T-helper 2 cell treated with Interferon-gamma antibody and Interleukin-4, amounts not matched to agents 5 μg/mL and 100 μg/mL, for 36 hours (primary cell): ENCODE measurements at regions not wholly inside any gene's neighbourhood (a gene's known extent, or its start where the extent isn't known, plus 50 kb on each side); places are given as distances from the start of the nearest gene placed in this dataset.

Experiments used
- DNase-seq: peaks from one replicate; pipeline ENCODE4 v3.0.0; 2021; ENCODE audit warnings: low spot score
- H3K27ac Mint-ChIP-seq: one replicate; pipeline ENCODE4 v1.8.0; 2021; ENCODE audit warnings: mild to moderate bottlenecking, mixed read lengths
- H3K27me3 Mint-ChIP-seq: one replicate; pipeline ENCODE4 v1.8.0; 2021; ENCODE audit warnings: low read depth, mixed read lengths
- H3K36me3 Mint-ChIP-seq: one replicate; pipeline ENCODE4 v1.8.0; 2021; ENCODE audit warnings: low read depth, mixed read lengths
- H3K4me1 Mint-ChIP-seq: one replicate; pipeline ENCODE4 v1.8.0; 2021; ENCODE audit warnings: low read depth, mixed read lengths
- H3K4me3 Mint-ChIP-seq: one replicate; pipeline ENCODE4 v1.8.0; 2022; ENCODE audit warnings: mild to moderate bottlenecking, moderate library complexity, mixed read lengths
- H3K9me3 Mint-ChIP-seq: one replicate; pipeline ENCODE4 v1.8.0; 2021; ENCODE audit warnings: mixed read lengths

- Mint-ChIP-seq H3K4me3 (no peak overlapping the region), H3K27me3 (no peaks in the 10 kb centered on the region), H3K4me1 (no peaks in the 10 kb centered on the region), H3K36me3 (no peaks in the 10 kb centered on the region), H3K27ac (no peak overlapping the region), H3K9me3 (peaks cover 13% of the 10 kb centered on the region)
- no peak for DNase-seq
These were observed 625.8 kb downstream of the BRINP3 start for GRCh38 chr1:189851806-189852367.

DNA sequence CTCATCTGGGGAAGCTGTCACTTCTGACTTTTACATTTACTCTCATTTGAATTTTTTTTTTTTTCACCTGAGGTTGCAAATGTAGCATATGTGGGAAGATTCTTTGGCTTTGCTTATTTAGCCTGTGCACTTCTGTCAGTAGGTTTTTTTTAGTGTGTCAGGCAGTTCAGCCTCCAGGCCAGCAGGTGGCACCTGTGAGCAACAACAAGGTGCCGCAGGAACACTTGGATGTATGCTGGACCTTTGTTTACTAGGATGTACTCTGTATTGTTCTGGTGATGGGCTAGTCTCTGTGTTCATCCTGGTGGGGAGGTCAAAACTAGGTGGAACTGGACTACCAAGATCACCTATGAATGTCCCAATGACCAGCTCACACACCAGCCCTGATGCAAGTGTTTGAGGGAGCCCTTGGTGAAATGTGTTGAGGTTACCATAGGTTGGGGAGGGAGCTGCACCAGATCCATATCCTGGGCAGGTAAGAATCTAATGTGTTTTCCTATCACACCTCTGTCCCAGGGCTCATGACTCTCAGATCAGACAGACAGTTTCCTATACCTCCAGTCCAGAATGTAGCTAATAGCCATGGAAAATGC is 618.2 kb downstream of the BRINP3 start:
- no peaks in the 10 kb centered on the region for H3K27me3 Mint-ChIP-seq
- H3K27ac Mint-ChIP-seq: no peak overlapping the region
- no peak for DNase-seq

GRCh38 chr1:189866606-189867005 is 611.1 kb downstream of the BRINP3 start:
- no peaks in the 10 kb centered on the region for H3K36me3 Mint-ChIP-seq
- no peaks in the 10 kb centered on the region for H3K4me1 Mint-ChIP-seq
- no peaks in the 10 kb centered on the region for H3K27me3 Mint-ChIP-seq
- no peak overlapping the region for H3K27ac Mint-ChIP-seq
- H3K9me3 Mint-ChIP-seq: peaks cover 18% of the 10 kb centered on the region
- DNase-seq: no peak
- H3K4me3 Mint-ChIP-seq: no peak overlapping the region

More for the DNA sequence above, 618.2 kb downstream of the BRINP3 start:
- Mint-ChIP-seq H3K9me3 (peaks cover 37% of the 10 kb centered on the region), H3K4me1 (no peaks in the 10 kb centered on the region), H3K4me3 (no peak overlapping the region), H3K36me3 (no peaks in the 10 kb centered on the region)

DNA sequence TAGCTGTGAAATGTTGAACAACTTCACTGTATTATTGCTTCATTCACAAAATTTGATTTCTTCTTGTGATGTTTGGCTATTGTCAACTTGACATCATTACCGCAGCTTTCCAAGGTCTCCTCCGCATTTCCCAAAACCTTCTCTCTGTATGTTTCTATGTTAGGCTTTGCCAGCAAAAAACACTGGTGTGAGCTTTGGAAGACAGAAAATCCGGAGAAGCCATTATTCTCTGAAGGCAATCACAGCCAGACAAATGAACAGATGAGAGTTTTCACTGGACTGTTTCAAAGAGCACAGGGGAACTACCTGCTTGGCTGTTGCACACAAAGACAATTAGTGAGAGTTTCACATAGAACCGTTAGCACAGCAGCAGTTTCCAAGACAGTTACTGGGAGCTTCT is 609.6 kb downstream of the BRINP3 start:
- H3K27ac Mint-ChIP-seq: no peak overlapping the region
- H3K36me3 Mint-ChIP-seq: no peaks in the 10 kb centered on the region
- H3K9me3 Mint-ChIP-seq: peaks cover 6% of the 10 kb centered on the region
- no peak for DNase-seq
- H3K27me3 Mint-ChIP-seq: no peaks in the 10 kb centered on the region
- no peaks in the 10 kb centered on the region for H3K4me1 Mint-ChIP-seq
- no peak overlapping the region for H3K4me3 Mint-ChIP-seq

GRCh38 chr1:189874715-189875435 is 602.8 kb downstream of the BRINP3 start:
- peaks cover 12% of the 10 kb centered on the region for H3K9me3 Mint-ChIP-seq
- H3K36me3 Mint-ChIP-seq: no peaks in the 10 kb centered on the region
- no peaks in the 10 kb centered on the region for H3K4me1 Mint-ChIP-seq
- H3K27ac Mint-ChIP-seq: no peak overlapping the region
- no peaks in the 10 kb centered on the region for H3K27me3 Mint-ChIP-seq
- DNase-seq: no peak
- H3K4me3 Mint-ChIP-seq: no peak overlapping the region

DNA sequence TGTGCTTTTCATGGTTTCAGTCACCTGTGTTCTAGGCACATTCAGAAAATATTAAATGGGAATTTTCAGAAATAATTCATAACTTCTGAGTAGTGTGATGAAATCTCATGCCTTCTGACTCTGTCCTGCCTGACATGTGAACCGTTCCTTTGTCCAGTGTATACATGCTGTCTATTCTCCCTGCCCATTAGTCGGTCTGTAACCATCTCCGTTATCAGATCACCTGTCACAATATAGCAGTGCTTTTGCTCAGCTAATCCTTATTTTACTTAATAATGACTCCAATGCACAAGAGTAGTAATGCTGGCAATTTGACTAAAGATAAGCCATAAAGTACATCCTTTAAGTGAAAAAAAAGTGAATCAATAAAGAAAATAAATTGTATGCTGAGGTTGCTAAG is 597.5 kb downstream of the BRINP3 start:
- DNase-seq: no peak
- Mint-ChIP-seq H3K4me3 (no peak overlapping the region), H3K27me3 (no peaks in the 10 kb centered on the region), H3K9me3 (peaks cover 16% of the 10 kb centered on the region), H3K27ac (no peak overlapping the region), H3K36me3 (no peaks in the 10 kb centered on the region), H3K4me1 (no peaks in the 10 kb centered on the region)

- no peaks in the 10 kb centered on the region for H3K36me3 Mint-ChIP-seq
- no peak overlapping the region for H3K4me3 Mint-ChIP-seq
- H3K9me3 Mint-ChIP-seq: peaks cover 18% of the 10 kb centered on the region
- DNase-seq: no peak
- no peak overlapping the region for H3K27ac Mint-ChIP-seq
- no peaks in the 10 kb centered on the region for H3K27me3 Mint-ChIP-seq
- no peaks in the 10 kb centered on the region for H3K4me1 Mint-ChIP-seq
These were observed 577.8 kb downstream of the BRINP3 start for GRCh38 chr1:189899686-189900425.

DNA sequence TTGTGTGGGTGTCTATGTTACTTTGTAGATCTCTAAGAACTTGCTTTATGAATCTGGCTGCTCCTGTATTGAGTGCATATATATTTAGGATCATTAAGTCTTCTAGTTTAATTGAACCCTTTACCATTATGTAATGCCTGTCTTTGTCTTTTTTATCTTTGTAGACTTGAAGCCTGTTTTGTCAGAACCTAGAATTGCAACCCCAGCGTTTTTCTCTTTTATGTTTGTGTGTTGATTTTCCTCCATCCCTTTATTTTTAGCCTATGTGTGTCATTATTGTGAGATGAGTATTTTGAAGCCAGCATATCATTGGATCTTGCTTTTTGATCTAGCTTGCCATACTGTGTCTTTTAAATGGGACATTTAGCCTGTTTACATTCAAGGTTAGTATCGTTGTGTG is 573.2 kb downstream of the BRINP3 start:
- Mint-ChIP-seq H3K27me3 (no peaks in the 10 kb centered on the region), H3K36me3 (no peaks in the 10 kb centered on the region), H3K9me3 (peaks cover 24% of the 10 kb centered on the region), H3K4me1 (no peaks in the 10 kb centered on the region), H3K4me3 (no peak overlapping the region), H3K27ac (no peak overlapping the region)
- no peak for DNase-seq

GRCh38 chr1:189908113-189908512 is 569.6 kb downstream of the BRINP3 start:
- Mint-ChIP-seq H3K4me3 (no peak overlapping the region), H3K9me3 (peaks cover 24% of the 10 kb centered on the region), H3K27ac (no peak overlapping the region), H3K36me3 (no peaks in the 10 kb centered on the region), H3K4me1 (no peaks in the 10 kb centered on the region), H3K27me3 (no peaks in the 10 kb centered on the region)
- DNase-seq: no peak

- no peaks in the 10 kb centered on the region for H3K4me1 Mint-ChIP-seq
- no peak overlapping the region for H3K4me3 Mint-ChIP-seq
- no peaks in the 10 kb centered on the region for H3K27me3 Mint-ChIP-seq
- DNase-seq: no peak
- H3K27ac Mint-ChIP-seq: no peak overlapping the region
- H3K36me3 Mint-ChIP-seq: no peaks in the 10 kb centered on the region
- H3K9me3 Mint-ChIP-seq: peaks cover 51% of the 10 kb centered on the region
These were observed 556.1 kb downstream of the BRINP3 start for GRCh38 chr1:189921613-189922012.

DNA sequence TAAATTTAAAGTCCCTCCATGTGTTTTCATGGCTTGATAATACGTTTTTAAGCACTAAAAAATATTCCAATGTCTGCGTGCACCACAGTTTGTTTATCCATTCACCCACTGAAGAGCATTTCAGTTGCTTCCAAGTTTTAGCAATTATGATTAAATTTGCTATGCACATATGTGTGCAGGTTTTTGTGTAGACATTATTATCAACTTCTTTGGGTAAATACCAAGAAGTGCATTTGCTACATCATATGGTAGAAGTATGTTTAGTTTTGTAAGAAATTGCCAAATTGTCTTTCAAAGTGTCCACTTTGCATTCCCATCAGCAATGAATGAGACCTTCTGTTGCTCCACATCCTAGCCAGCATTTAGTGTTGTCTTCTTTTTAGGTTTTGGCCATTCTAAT is 550.0 kb downstream of the BRINP3 start:
- Mint-ChIP-seq H3K36me3 (no peaks in the 10 kb centered on the region), H3K4me1 (no peaks in the 10 kb centered on the region), H3K27ac (no peak overlapping the region), H3K4me3 (no peak overlapping the region), H3K9me3 (peaks cover 48% of the 10 kb centered on the region), H3K27me3 (no peaks in the 10 kb centered on the region)
- DNase-seq: no peak

DNA sequence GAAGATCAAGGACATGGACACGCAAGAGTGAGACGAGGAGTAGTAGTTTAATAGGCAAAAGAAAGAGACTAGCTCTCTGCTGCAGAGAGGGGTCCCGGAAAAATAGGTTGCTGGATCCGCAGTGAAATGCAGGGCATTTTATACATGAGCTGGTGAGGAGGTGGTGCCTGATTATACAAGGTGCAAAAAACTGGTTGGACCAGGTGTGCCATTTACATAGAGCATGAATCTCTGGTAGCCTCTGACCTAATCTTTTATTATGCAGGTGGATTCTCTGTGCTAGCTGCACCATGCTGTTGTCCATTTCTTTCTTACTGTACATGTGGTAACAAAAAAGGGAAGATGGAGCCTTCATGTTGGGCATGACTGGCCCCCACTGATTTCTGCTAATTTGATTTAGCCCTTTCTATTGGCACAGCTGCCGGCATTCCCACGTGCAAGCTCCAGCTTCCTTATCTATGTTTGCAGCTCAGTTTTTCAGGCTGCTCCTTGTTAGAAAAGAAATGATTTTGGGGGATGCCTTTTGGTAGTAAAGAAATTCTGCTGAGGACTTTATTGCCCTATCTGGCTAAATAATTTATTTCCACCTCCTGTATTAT is 548.1 kb downstream of the BRINP3 start:
- DNase-seq: no peak
- no peak overlapping the region for H3K27ac Mint-ChIP-seq
- peaks cover 42% of the 10 kb centered on the region for H3K9me3 Mint-ChIP-seq
- no peaks in the 10 kb centered on the region for H3K36me3 Mint-ChIP-seq
- no peaks in the 10 kb centered on the region for H3K4me1 Mint-ChIP-seq
- H3K4me3 Mint-ChIP-seq: no peak overlapping the region
- H3K27me3 Mint-ChIP-seq: no peaks in the 10 kb centered on the region

GRCh38 chr1:189936861-189937260 is 540.8 kb downstream of the BRINP3 start:
- Mint-ChIP-seq H3K4me1 (no peaks in the 10 kb centered on the region), H3K27ac (no peak overlapping the region), H3K27me3 (no peaks in the 10 kb centered on the region), H3K4me3 (no peak overlapping the region), H3K9me3 (peaks cover 25% of the 10 kb centered on the region), H3K36me3 (no peaks in the 10 kb centered on the region)
- no peak for DNase-seq

DNA sequence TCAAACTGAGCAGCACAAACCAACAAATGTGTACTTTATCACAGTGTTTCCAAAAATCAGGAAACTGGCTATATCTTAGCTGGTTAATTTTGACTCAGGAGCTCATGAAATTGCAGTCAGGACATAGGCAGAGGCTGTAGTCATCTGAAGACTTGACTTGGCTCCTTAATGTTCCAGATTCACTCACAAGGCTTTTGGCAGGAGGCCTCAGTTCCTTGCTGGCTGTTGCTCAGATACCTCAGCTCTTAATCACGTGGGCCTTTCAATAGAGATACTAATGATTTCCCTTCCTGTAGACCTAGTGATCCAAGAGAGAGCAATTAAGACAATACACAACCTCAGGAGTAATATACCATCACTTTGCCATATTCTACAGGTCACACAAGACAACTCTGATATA is 537.7 kb downstream of the BRINP3 start:
- Mint-ChIP-seq H3K4me1 (no peaks in the 10 kb centered on the region), H3K9me3 (peaks cover 11% of the 10 kb centered on the region), H3K4me3 (no peak overlapping the region), H3K36me3 (no peaks in the 10 kb centered on the region), H3K27me3 (no peaks in the 10 kb centered on the region), H3K27ac (no peak overlapping the region)
- DNase-seq: no peak
